Mucosa of rectum (tissue), 2 donors: ENCODE measurements at regions not wholly inside any gene's neighbourhood (a gene's known extent, or its start where the extent isn't known, plus 50 kb on each side); places are given as distances from the start of the nearest gene placed in this dataset.

ENCODE experiments used
- H3K27ac ChIP-seq, 2 donors: one replicate each; pipeline ENCODE4 v1.7.0; 2013; ENCODE audit warnings: inconsistent platforms in 2 of 2, low read depth in 2 of 2, low read length in 2 of 2
- H3K27me3 ChIP-seq, 2 donors: one replicate each; pipeline ENCODE4 v1.7.0; 2013; ENCODE audit warnings: low read length in 2 of 2; ENCODE audit not compliant: control insufficient read depth in 2 of 2, insufficient read depth in 2 of 2
- H3K36me3 ChIP-seq, 2 donors: one replicate each; pipeline ENCODE4 v1.7.0; 2013; ENCODE audit warnings: low read length in 2 of 2; ENCODE audit not compliant: control insufficient read depth in 2 of 2, insufficient read depth in 2 of 2
- H3K4me1 ChIP-seq, 2 donors: one replicate each; pipeline ENCODE4 v1.7.0; 2013; ENCODE audit warnings: low read length in 2 of 2, mild to moderate bottlenecking in 1 of 2; ENCODE audit not compliant: control insufficient read depth in 2 of 2, insufficient read depth in 2 of 2
- H3K4me3 ChIP-seq, 2 donors: one replicate each; pipeline ENCODE4 v1.7.0; 2013; ENCODE audit warnings: low read length in 2 of 2
- H3K9ac ChIP-seq, 2 donors: one replicate each; pipeline ENCODE4 v1.7.0; 2013; ENCODE audit warnings: low read length in 2 of 2, low read depth in 1 of 2, mild to moderate bottlenecking in 1 of 2
- H3K9me3 ChIP-seq, 2 donors: one replicate each; pipeline ENCODE4 v1.7.0; 2013; ENCODE audit warnings: low read length in 2 of 2; ENCODE audit not compliant: control insufficient read depth in 2 of 2
- donor health status: healthy.
- donor health status: Normal muscosa, but diverticular disease.

GRCh38 chr11:32226480-32226879 is 135.6 kb downstream of the RCN1 start:
- H3K27me3 ChIP-seq, result no peaks in the 10 kb centered on the region
- H3K27ac ChIP-seq, result no peak overlapping the region
- H3K9ac ChIP-seq, result no peak overlapping the region
- H3K4me1 ChIP-seq, result no peaks in the 10 kb centered on the region
- H3K36me3 ChIP-seq, result no peaks in the 10 kb centered on the region
- H3K4me3 ChIP-seq, result no peak overlapping the region
- no peaks in the 10 kb centered on the region for H3K9me3 ChIP-seq

DNA sequence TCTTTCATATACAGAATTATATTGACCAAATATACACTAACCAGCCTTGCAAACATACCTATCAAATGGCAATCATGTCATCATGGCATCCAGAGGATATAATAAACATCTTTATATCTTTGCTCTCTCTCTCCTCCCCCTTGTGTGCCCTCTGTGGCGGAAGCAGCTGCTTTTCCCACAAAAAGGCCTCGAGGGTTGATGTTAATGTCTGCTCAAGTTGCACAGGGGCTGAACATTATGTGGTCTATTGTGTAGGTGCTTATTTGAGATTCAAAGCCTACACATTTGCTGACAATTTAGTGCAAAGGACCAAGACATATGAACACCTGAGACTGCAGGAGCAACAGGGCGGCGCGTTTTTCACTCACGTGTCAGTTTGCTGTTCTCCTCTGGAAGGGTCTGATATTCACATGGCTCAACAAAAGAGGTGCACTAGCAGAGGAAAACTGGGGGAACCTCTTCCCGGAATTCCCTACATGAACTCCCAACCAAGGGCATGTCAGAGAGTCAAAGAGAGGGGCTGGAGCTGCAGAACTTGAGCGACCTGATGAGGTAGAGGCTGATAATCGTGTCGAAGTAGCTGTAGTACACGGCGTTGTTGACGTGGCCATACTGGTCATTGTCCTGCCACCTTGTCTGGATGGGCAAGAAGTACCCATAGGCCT is 138.8 kb downstream of the RCN1 start:
- Histone ChIP-seq H3K4me1 (no peaks in the 10 kb centered on the region), H3K36me3 (no peaks in the 10 kb centered on the region), H3K9ac (no peak overlapping the region), H3K27ac (no peak overlapping the region), H3K27me3 (no peaks in the 10 kb centered on the region), H3K4me3 (no peak overlapping the region), H3K9me3 (no peaks in the 10 kb centered on the region)

- Histone ChIP-seq H3K36me3 (no peaks in the 10 kb centered on the region), H3K4me1 (no peaks in the 10 kb centered on the region), H3K4me3 (no peak overlapping the region), H3K9ac (no peak overlapping the region), H3K9me3 (no peaks in the 10 kb centered on the region), H3K27me3 (no peaks in the 10 kb centered on the region), H3K27ac (no peak overlapping the region)
Measured at GRCh38 chr11:32231909-32232493, 141.1 kb downstream of the RCN1 start.

- Histone ChIP-seq H3K4me1 (no peaks in the 10 kb centered on the region), H3K36me3 (no peaks in the 10 kb centered on the region), H3K27ac (no peak overlapping the region), H3K9me3 (no peaks in the 10 kb centered on the region), H3K4me3 (no peak overlapping the region), H3K9ac (no peak overlapping the region), H3K27me3 (no peaks in the 10 kb centered on the region)
Measured at GRCh38 chr11:32232516-32232915, 141.6 kb downstream of the RCN1 start.

DNA sequence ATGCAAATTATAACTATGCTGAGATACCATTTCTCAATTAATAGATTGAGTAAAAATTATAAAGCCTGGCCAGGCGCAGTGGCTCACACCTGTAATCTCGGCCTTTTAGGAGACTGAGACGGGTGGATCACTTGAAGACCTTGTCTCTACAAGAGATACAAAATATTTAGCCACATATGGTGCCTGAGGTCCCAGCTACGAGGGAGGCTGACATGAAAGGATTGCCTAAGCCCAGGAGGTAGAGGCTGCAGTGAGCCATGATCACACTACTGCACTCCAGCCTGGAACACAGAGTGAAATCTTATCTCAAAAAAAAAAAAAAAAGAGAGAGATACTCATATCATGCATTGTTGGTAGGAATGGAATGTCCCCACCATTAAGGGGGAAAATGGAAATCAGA is 142.4 kb downstream of the RCN1 start:
- H3K27ac ChIP-seq, result no peak overlapping the region
- no peaks in the 10 kb centered on the region for H3K9me3 ChIP-seq
- no peaks in the 10 kb centered on the region for H3K4me1 ChIP-seq
- no peaks in the 10 kb centered on the region for H3K36me3 ChIP-seq
- no peak overlapping the region for H3K4me3 ChIP-seq
- no peaks in the 10 kb centered on the region for H3K27me3 ChIP-seq
- H3K9ac ChIP-seq, result no peak overlapping the region

DNA sequence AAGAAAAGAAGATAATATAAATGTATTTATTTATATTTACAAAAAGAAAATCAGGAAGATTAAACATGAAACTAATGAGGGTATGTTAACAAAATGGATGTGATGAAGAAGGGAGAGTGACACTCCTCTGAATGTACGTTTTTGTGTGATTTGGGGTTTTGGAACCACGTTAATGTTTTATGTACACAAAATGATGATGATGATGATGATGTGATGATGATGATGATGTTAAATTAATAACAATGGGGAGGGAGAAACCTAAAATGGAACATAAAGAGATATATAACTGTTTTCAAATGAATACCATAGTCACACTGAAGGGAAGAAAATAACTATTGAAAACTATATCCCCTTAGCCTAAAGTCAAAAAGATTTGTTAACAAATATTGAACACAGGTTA is 143.1 kb downstream of the RCN1 start:
- Histone ChIP-seq H3K9me3 (no peaks in the 10 kb centered on the region), H3K4me1 (no peaks in the 10 kb centered on the region), H3K27me3 (no peaks in the 10 kb centered on the region), H3K36me3 (no peaks in the 10 kb centered on the region), H3K4me3 (no peak overlapping the region), H3K9ac (no peak overlapping the region), H3K27ac (no peak overlapping the region)

GRCh38 chr11:32244453-32244852 is 153.6 kb downstream of the RCN1 start:
- H3K27me3 ChIP-seq, result no peaks in the 10 kb centered on the region
- H3K4me3 ChIP-seq, result no peak overlapping the region
- no peaks in the 10 kb centered on the region for H3K36me3 ChIP-seq
- H3K9ac ChIP-seq, result no peak overlapping the region
- H3K4me1 ChIP-seq, result no peaks in the 10 kb centered on the region
- H3K27ac ChIP-seq, result no peak overlapping the region
- no peaks in the 10 kb centered on the region for H3K9me3 ChIP-seq

GRCh38 chr11:32253706-32254105 is 162.8 kb downstream of the RCN1 start:
- Histone ChIP-seq H3K36me3 (no peaks in the 10 kb centered on the region), H3K9me3 (no peaks in the 10 kb centered on the region), H3K27ac (no peak overlapping the region), H3K9ac (no peak overlapping the region), H3K4me3 (no peak overlapping the region), H3K27me3 (no peaks in the 10 kb centered on the region), H3K4me1 (no peaks in the 10 kb centered on the region)

GRCh38 chr11:32255841-32256240 is 165.0 kb downstream of the RCN1 start:
- no peak overlapping the region for H3K9ac ChIP-seq
- no peaks in the 10 kb centered on the region for H3K4me1 ChIP-seq
- no peak overlapping the region for H3K27ac ChIP-seq
- no peaks in the 10 kb centered on the region for H3K9me3 ChIP-seq
- H3K4me3 ChIP-seq, result no peak overlapping the region
- H3K36me3 ChIP-seq, result no peaks in the 10 kb centered on the region
- no peaks in the 10 kb centered on the region for H3K27me3 ChIP-seq

DNA sequence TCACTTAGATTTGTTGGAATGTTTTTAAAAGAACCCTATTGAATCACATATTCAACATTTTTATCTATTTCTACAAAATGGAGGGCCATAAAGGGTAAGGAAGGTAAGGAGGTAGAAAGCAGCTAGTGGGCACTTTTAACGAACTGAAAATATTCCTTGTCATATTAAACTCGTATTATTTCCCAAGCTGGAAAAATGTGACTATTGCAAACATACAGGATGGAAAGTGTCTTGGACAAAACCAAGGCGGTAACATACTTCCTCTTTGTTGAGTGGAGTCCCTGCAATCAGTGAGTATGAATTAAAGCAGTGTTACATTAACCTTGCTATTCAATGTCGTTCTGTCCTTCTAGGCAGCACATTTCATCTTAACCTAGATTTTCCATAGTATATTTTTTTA is 165.6 kb downstream of the RCN1 start:
- no peak overlapping the region for H3K9ac ChIP-seq
- no peaks in the 10 kb centered on the region for H3K36me3 ChIP-seq
- no peak overlapping the region for H3K4me3 ChIP-seq
- no peak overlapping the region for H3K27ac ChIP-seq
- H3K27me3 ChIP-seq, result no peaks in the 10 kb centered on the region
- H3K9me3 ChIP-seq, result no peaks in the 10 kb centered on the region
- H3K4me1 ChIP-seq, result no peaks in the 10 kb centered on the region
